Right cardiac atrium (tissue), 5 donors: ENCODE measurements at regions not wholly inside any gene's neighbourhood (a gene's known extent, or its start where the extent isn't known, plus 50 kb on each side); places are given as distances from the start of the nearest gene placed in this dataset.
"Not testable (repeated sequence)": the region's sequence is repeated elsewhere in the genome, so short reads cannot be mapped to it uniquely, and the experiment has no call there.

Experiments
- ATAC-seq, 2 donors: fragments of 200-7000 bp; cut with Tn5 transposase; one replicate each; pipeline versions ENCODE4 v1.8.0 to v1.9.1; 2020; ENCODE audit warnings: moderate library complexity in 2 of 2, mild to moderate bottlenecking in 1 of 2
- DNase-seq, 3 donors: peaks; one replicate each; pipeline ENCODE4 v3.0.0-alpha.2; 2020
- H3K27ac ChIP-seq: one replicate; pipeline ENCODE4 v1.5.1; 2013; ENCODE audit warnings: mild to moderate bottlenecking, low read length, control low read depth, moderate library complexity
- H3K27me3 ChIP-seq: one replicate; pipeline ENCODE4 v1.6.1; 2013; ENCODE audit not compliant: control insufficient read depth, insufficient read depth
- H3K4me1 ChIP-seq: one replicate; pipeline ENCODE4 v1.6.1; 2013; ENCODE audit warnings: low read length; ENCODE audit not compliant: control insufficient read depth, insufficient read depth
- H3K4me3 ChIP-seq: one replicate; pipeline ENCODE4 v1.5.1; 2013; ENCODE audit warnings: low read length, control low read depth
- H3K9me3 ChIP-seq: one replicate; pipeline ENCODE4 v1.6.1; 2013; ENCODE audit warnings: low read length; ENCODE audit not compliant: control insufficient read depth
- WGBS: extraction: QIAGEN DNeasy Blood & Tissue Kit; methylation state at CpG from one replicate; pipeline ENCODE4 v1.1.7; 2013; 5-methylcytosine and 5-hydroxymethylcytosine counted together
- intact Hi-C, 4 donors: fragments of 100-400 bp; cut with DNase I; formaldehyde crosslinking; loops; one replicate each; pipeline versions ENCODE4 v1.11.0 to v1.14.0; 2022 to 2023
- donor health status: healthy with polysubstance abuse.
- donor health status: DM: no; HTN: yes; CAD: no.
- donor health status: DM: no; HTN: no; CAD: no.
- donor health status: DM: no; HTN: yes; CAD: no; lungs with severe emphysema.
- donor health status: DM: yes; HTN: yes; CAD: no.

- 83% methylated on average over 4 of the region's 4 CpGs for WGBS
- Histone ChIP-seq H3K27me3 (peaks cover 2% of the 10 kb centered on the region), H3K9me3 (no peaks in the 10 kb centered on the region), H3K4me1 (no peaks in the 10 kb centered on the region), H3K4me3 (no peak overlapping the region), H3K27ac (no peak overlapping the region)
- no peak for DNase-seq
- intact Hi-C loops, result no loop called here
- no peak for ATAC-seq
Measured at GRCh38 chr6:137545073-137545472, 50.9 kb upstream of the OLIG3 start.

DNA sequence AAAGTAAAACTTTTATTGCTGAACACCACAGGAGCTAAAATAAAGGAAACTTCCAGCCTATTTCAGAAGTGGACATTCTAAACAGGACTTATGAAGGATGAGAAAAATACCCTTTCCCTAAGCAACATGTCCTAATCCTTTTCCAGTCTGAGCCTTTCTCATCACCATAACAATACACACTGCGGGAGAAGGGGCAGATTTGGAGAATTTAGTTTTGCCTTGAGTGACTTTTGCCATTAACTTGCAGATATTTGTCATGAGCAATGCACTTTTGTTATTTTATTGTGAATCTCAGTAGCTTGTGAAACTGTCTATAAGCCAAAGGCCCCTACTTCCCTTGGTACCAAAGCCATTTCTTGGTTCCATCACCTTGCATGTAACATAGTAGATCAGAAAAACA lies 53.0 kb upstream of the OLIG3 start:
- Histone ChIP-seq H3K4me3 (no peak overlapping the region), H3K27ac (no peak overlapping the region), H3K9me3 (no peaks in the 10 kb centered on the region), H3K4me1 (no peaks in the 10 kb centered on the region), H3K27me3 (peaks cover 2% of the 10 kb centered on the region)
- 40% methylated on average over 1 of the region's 1 CpG for WGBS
- DNase-seq (no peak), ATAC-seq (no peak)
- intact Hi-C loops, result no loop called here

GRCh38 chr6:137547601-137548000 lies 53.4 kb upstream of the OLIG3 start:
- H3K4me1 ChIP-seq, result no peaks in the 10 kb centered on the region
- H3K4me3 ChIP-seq, result no peak overlapping the region
- H3K27me3 ChIP-seq, result no peaks in the 10 kb centered on the region
- no peak overlapping the region for H3K27ac ChIP-seq
- DNase-seq (no peak), ATAC-seq (no peak)
- no peaks in the 10 kb centered on the region for H3K9me3 ChIP-seq
- 22% methylated on average over 1 of the region's 1 CpG for WGBS
- intact Hi-C loops, result no loop called here

DNA sequence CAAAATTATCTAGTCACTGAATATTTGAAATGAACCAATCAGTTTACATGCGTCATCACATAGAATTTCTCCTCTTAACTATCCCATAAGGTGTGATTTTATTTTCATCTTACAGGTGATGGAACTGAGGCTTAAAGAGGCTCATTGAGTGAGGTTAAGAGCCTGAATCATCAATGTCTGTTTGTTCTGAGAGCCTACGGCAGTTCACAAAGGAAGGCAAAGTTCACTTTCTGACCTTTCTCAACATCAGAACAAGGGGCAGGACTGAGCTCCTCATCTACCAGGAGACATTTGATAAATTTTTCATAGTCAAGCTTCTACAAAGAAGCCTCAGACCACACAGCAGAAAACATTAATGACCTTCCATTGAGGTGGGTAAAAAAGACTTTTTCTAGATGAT lies 54.9 kb upstream of the OLIG3 start:
- H3K27me3 ChIP-seq, result no peaks in the 10 kb centered on the region
- H3K4me3 ChIP-seq, result no peak overlapping the region
- no peak for ATAC-seq
- no peak overlapping the region for H3K27ac ChIP-seq
- no peaks in the 10 kb centered on the region for H3K9me3 ChIP-seq
- intact Hi-C loops, result no loop called here
- DNase-seq, result no peak
- H3K4me1 ChIP-seq, result no peaks in the 10 kb centered on the region
- 66% methylated on average over 2 of the region's 2 CpGs for WGBS

- H3K27me3 ChIP-seq, result no peaks in the 10 kb centered on the region
- DNase-seq, result no peak
- no peaks in the 10 kb centered on the region for H3K9me3 ChIP-seq
- intact Hi-C loops, result no loop called here
- ATAC-seq, result no peak
- no peak overlapping the region for H3K4me3 ChIP-seq
- H3K27ac ChIP-seq, result no peak overlapping the region
- 36% methylated on average over 4 of the region's 4 CpGs for WGBS
- no peaks in the 10 kb centered on the region for H3K4me1 ChIP-seq
Measured at GRCh38 chr6:137550535-137550934, 56.3 kb upstream of the OLIG3 start.

DNA sequence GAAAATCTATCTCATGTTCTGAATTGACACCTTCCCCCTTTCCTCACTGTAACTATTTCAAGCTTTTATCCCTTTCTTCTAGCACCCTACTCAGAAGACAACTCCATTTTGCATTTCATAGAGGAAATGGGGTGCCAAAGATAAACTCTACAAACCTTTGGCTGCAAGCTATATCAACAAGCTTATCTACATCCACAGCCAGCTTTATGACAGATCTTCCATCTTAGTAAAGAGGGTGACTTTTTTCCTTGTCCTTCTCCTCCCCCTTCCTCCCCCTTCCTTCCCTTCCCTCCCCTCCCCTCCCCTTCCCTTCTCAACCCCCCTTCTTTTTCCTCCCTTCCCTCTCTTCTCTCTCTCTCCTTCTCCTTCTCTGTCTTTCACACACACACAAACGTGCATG lies 58.0 kb upstream of the OLIG3 start:
- no peaks in the 10 kb centered on the region for H3K4me1 ChIP-seq
- intact Hi-C loops, result no loop called here
- H3K4me3 ChIP-seq, result no peak overlapping the region
- H3K9me3 ChIP-seq, result no peaks in the 10 kb centered on the region
- H3K27ac ChIP-seq, result no peak overlapping the region
- H3K27me3 ChIP-seq, result no peaks in the 10 kb centered on the region
- no peak for DNase-seq
- WGBS, result 54% methylated on average over 1 of the region's 1 CpG
- no peak for ATAC-seq

DNA sequence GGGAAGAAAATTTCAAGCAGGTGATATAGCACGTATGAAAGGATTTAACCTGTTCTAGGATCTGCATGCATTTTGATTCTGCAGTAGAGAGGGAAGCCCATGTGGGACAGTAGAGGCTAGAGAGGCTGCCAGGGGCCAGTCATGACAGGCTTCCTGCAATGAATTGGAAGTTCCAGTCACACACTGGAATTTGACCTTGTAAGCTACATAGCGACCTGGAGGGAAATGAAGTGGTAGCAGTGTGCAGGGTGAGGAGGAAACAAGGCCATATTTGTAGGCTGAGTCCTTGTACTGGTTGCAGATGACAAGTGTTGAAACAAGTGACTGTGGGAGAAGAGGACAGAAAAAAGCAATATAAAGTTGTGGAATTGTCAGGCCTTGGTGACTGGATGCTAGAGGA lies 58.6 kb upstream of the OLIG3 start:
- WGBS, result 56% methylated on average over 2 of the region's 2 CpGs
- intact Hi-C loops, result no loop called here
- Histone ChIP-seq H3K9me3 (no peaks in the 10 kb centered on the region), H3K4me1 (no peaks in the 10 kb centered on the region), H3K27me3 (no peaks in the 10 kb centered on the region), H3K27ac (no peak overlapping the region), H3K4me3 (no peak overlapping the region)
- ATAC-seq (no peak), DNase-seq (no peak)

DNA sequence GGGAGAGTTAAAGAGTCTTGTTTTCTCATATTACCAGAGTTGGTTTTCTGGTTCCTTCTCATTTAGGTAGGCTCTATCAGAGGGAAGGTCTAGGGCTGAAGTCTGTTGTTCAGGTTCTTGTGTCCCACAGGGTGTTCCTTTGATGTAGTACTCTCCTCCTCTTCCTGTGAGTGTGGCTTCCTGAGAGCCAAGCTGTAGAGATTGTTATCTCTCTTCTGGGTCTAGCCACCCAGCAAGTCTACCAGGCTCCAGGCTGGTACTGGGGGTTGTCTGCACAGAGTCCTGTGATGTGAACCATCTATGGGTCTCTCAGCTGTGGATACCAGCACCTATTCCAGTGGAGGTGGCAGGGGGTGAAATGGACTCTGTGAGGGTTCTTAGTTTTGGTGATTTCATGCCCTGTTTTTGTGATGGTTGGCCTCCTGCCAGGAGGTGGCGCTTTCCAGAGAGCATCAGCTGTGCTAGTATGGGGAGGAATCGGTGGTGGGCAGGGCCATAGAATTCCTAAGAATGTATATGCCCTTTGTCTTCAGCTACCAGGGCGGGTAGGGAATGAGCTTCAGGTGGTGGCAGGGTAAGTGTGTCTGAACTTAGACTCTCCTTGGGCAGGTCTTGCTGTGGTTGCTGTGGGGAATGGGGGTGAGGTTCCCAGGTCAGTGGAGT lies 65.5 kb upstream of the OLIG3 start:
- H3K4me3 ChIP-seq, H3K9me3 ChIP-seq, DNase-seq, ATAC-seq, H3K27ac ChIP-seq, H3K4me1 ChIP-seq, H3K27me3 ChIP-seq, intact Hi-C loops: not testable (repeated sequence)
- 86% methylated on average over 3 of the region's 3 CpGs for WGBS

GRCh38 chr6:137560184-137560563 lies 66.0 kb upstream of the OLIG3 start:
- 91% methylated on average over 1 of the region's 1 CpG for WGBS

DNA sequence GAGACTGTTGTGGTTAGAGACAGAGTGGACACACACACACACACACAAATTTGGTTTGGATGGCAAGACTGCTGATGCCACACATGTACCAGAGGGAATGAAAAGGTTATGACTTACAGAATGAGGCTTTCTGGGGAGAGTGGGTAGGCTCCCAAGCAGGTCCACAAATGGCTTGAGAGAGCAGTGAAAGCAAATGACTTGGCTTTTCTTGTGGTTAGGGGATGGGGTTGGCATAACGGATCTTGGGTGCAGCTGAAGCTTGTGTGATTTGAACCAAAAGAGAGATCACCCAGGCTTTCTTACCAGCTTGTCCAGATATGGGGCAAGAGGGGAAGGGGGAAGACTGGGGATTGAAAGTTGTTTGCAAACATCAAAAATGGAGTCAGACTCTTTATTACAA lies 73.9 kb upstream of the OLIG3 start:
- H3K4me3 ChIP-seq, result no peak overlapping the region
- DNase-seq (no peak), ATAC-seq (no peak)
- intact Hi-C loops, result no loop called here
- no peak overlapping the region for H3K27ac ChIP-seq
- WGBS, result 65% methylated on average over 1 of the region's 1 CpG
- H3K4me1 ChIP-seq, result no peaks in the 10 kb centered on the region
- no peaks in the 10 kb centered on the region for H3K9me3 ChIP-seq
- H3K27me3 ChIP-seq, result peaks cover 2% of the 10 kb centered on the region

More at GRCh38 chr6:137560184-137560563, 66.0 kb upstream of the OLIG3 start:
- no peak overlapping the region for H3K27ac ChIP-seq
- no peak for ATAC-seq
- intact Hi-C loops, result no loop called here
- no peak for DNase-seq
- no peaks in the 10 kb centered on the region for H3K4me1 ChIP-seq
- H3K27me3 ChIP-seq, result no peaks in the 10 kb centered on the region
- no peak overlapping the region for H3K4me3 ChIP-seq
- no peaks in the 10 kb centered on the region for H3K9me3 ChIP-seq

DNA sequence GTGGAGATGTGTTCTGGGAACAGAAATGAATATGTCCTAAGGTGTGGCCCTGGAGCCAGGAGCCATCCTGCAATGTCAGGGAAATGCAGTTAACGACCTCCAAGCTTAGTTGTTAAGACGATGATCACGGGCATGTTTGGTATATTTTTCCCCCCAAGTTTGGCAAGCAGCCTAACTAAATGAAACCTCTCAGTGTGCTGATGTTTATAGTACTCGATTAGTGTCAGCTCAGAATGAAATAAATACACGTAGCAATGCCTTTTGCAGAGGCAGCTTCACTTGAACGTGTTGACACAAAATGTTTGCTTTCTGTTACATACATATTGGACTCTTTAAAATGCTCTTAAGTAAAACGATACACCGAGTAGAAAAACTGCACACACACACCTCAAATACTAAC lies 76.2 kb upstream of the OLIG3 start:
- no peak overlapping the region for H3K27ac ChIP-seq
- intact Hi-C loops, result no loop called here
- ATAC-seq (no peak), DNase-seq (no peak)
- no peak overlapping the region for H3K4me3 ChIP-seq
- H3K27me3 ChIP-seq, result peaks cover 2% of the 10 kb centered on the region
- 46% methylated on average over 8 of the region's 8 CpGs for WGBS
- no peaks in the 10 kb centered on the region for H3K9me3 ChIP-seq
- no peaks in the 10 kb centered on the region for H3K4me1 ChIP-seq

GRCh38 chr6:137571854-137572253 lies 77.7 kb upstream of the OLIG3 start:
- DNase-seq, result no peak
- intact Hi-C loops, result no loop called here
- H3K4me1 ChIP-seq, result no peaks in the 10 kb centered on the region
- no peak overlapping the region for H3K27ac ChIP-seq
- no peak for ATAC-seq
- no peaks in the 10 kb centered on the region for H3K9me3 ChIP-seq
- no peak overlapping the region for H3K4me3 ChIP-seq
- peaks cover 2% of the 10 kb centered on the region for H3K27me3 ChIP-seq
